ENCODE measurements at regions not wholly inside any gene's neighbourhood (a gene's known extent, or its start where the extent isn't known, plus 50 kb on each side); places are given as distances from the start of the nearest gene placed in this dataset.

DNA sequence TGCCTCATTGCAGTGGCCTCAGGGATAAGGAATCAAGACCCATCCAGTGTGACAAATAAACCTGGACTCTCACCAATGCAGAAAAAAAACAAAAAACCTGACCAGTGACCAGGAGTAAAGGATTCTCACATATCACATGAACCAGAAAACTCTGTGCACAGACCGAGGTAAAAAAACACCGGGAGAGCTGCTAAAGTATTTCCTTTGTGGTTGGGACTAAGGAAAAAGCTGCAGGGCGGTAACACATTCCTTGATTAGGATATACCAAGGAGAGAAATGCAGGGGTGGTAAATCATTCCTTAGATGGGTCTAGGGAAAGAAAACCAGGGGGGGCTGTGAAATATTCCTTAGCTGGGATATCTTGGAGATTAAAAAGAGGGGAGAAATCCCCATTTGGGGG, 64.8 kb upstream of the ZNF85 start:
- DNase-seq (ENCODE audit: low read depth) = peak; percentile 5

- no peak for DNase-seq (ENCODE audit: low read depth)
Observed at GRCh38 chr19:20858861-20859260, 64.2 kb upstream of the ZNF85 start.

DNA sequence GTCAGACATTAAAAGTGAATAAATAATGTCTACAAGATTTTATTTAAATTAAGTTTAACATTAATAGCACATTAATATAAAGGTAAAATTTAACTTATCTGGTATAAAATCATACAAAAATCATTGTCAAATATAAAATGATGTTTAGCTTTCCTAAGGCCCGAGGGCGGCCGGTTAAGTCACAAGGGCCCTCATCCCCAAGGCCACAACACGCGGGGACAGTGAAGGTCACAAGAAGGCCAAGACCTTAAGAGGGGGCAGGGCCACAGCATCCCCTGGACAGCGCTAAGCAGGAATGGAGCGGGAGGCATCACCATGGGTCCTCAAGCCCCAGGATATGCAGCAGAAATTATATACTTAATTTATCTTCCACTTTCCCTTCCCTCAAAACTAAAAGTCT, 62.7 kb upstream of the ZNF85 start:
- no peak for DNase-seq (ENCODE audit: low read depth)

- no peak for DNase-seq (ENCODE audit: low read depth)
Observed at GRCh38 chr19:20863176-20863575, 59.9 kb upstream of the ZNF85 start.
